ENCODE measurements at regions not wholly inside any gene's neighbourhood (a gene's known extent, or its start where the extent isn't known, plus 50 kb on each side); places are given as distances from the start of the nearest gene placed in this dataset.

DNA sequence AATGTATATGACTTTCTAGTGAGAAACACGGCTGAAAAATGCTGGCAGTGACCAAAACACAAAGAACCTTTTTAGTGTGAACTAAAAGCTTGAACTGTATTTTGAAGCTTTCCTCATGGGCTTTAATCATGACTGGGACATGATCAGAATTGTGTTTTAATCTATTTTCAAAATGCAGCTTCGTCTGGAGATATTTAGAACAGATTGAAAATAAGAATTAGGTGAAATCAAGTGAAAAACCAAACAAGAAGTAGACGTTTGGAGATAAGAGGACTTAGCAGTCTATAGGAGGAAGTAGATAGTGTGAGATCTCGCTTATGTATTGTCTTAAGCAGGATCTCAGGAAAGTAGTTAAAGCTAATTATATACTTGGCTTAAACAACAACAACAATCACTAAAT, 865.4 kb upstream of the MBL2 start:
- H3K18ac ChIP-seq (ENCODE audit: insufficient read length, low read depth, low read length) = no peak overlapping the region
- no peaks in the 10 kb centered on the region for H3K9me3 ChIP-seq (ENCODE audit: control insufficient read depth, low read depth, low read length)
- Mint-ChIP-seq H3K9me3 (peaks cover 0 to 4% of the 10 kb centered on the region in 2 experiments; a peak in 2 of 5 replicates), H3K36me3 (ENCODE audit: insufficient read depth in 1 of 3, low read depth in 3 of 3) (peaks cover 0 to 2% (median 0%) of the 10 kb centered on the region in 3 experiments; a peak in 2 of 7 replicates), H3K4me3 (no peak overlapping the region), H3K27ac (no peak overlapping the region), H3K27me3 (ENCODE audit: low read depth) (no peaks in the 10 kb centered on the region), H3K4me1 (peaks cover 8 to 11% of the 10 kb centered on the region in 2 experiments)
- no peak overlapping the region for H2BK12ac ChIP-seq (ENCODE audit: insufficient read length, low read depth, low read length)
- TF ChIP-seq, protein P1, sequence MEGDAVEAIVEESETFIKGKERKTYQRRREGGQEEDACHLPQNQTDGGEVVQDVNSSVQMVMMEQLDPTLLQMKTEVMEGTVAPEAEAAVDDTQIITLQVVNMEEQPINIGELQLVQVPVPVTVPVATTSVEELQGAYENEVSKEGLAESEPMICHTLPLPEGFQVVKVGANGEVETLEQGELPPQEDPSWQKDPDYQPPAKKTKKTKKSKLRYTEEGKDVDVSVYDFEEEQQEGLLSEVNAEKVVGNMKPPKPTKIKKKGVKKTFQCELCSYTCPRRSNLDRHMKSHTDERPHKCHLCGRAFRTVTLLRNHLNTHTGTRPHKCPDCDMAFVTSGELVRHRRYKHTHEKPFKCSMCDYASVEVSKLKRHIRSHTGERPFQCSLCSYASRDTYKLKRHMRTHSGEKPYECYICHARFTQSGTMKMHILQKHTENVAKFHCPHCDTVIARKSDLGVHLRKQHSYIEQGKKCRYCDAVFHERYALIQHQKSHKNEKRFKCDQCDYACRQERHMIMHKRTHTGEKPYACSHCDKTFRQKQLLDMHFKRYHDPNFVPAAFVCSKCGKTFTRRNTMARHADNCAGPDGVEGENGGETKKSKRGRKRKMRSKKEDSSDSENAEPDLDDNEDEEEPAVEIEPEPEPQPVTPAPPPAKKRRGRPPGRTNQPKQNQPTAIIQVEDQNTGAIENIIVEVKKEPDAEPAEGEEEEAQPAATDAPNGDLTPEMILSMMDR (conservative IDR thresholded peaks at IDR 0.05) = no peak
- no peak overlapping the region for H2BK5ac ChIP-seq (ENCODE audit: insufficient read length, low read length)
- H3K4ac ChIP-seq (ENCODE audit: low read depth, low read length) = no peak overlapping the region
- no CpG with 5 or more reads among the region's 4 CpGs for WGBS (ENCODE audit: extremely low coverage, insufficient read length, low lambda C conversion rate)
- H3K4me2 ChIP-seq (ENCODE audit: insufficient read depth, insufficient read length, low read length) = no peak overlapping the region
- H3K79me2 ChIP-seq (ENCODE audit: insufficient read depth, low read length) = no peaks in the 10 kb centered on the region
- no peak overlapping the region for H3K14ac ChIP-seq (ENCODE audit: insufficient read depth, low read length)
- no peaks in the 10 kb centered on the region for H3K4me1 ChIP-seq (ENCODE audit: insufficient read depth, low read length)
- no peak overlapping the region for H2AK5ac ChIP-seq (ENCODE audit: insufficient read length, low read length)
- no peak overlapping the region for H2BK15ac ChIP-seq (ENCODE audit: low read depth, low read length)
- DNase-seq = no peak
- no peaks in the 10 kb centered on the region for H3K79me1 ChIP-seq (ENCODE audit: insufficient read depth, low read depth, low read length, poor library complexity, severe bottlenecking)
- no peak overlapping the region for H2BK20ac ChIP-seq (ENCODE audit: low read depth, low read length, poor library complexity, severe bottlenecking)
- H2AFZ ChIP-seq (ENCODE audit: low read length) = no peak overlapping the region
- no peak overlapping the region for H3K27ac ChIP-seq (ENCODE audit: insufficient read length, low read depth, low read length)
- H4K8ac ChIP-seq (replicated peaks; ENCODE audit: insufficient read length, low read depth, low read length) = no peak overlapping the region
- H3K23me2 ChIP-seq (ENCODE audit: insufficient read length, low read depth, low read length, poor library complexity, severe bottlenecking) = no peaks in the 10 kb centered on the region
- no peaks in the 10 kb centered on the region for H3K27me3 ChIP-seq (ENCODE audit: insufficient read depth, low read length)
- no peak overlapping the region for H3K56ac ChIP-seq (ENCODE audit: insufficient read length, low read depth, low read length)
- no peak overlapping the region for H4K91ac ChIP-seq (ENCODE audit: insufficient read length, low read depth, low read length)
- no peak overlapping the region for H3K23ac ChIP-seq (ENCODE audit: insufficient read length, low read depth, low read length)
- H2BK120ac ChIP-seq (ENCODE audit: low read depth, low read length, poor library complexity, severe bottlenecking) = no peak overlapping the region
- H4K5ac ChIP-seq (ENCODE audit: insufficient read length, low read depth, low read length) = no peak overlapping the region
- H3K9ac ChIP-seq (ENCODE audit: extremely low read depth, insufficient read length, low read length) = no peak overlapping the region
- no peak overlapping the region for H3T11ph ChIP-seq (ENCODE audit: low read length)
- no peaks in the 10 kb centered on the region for H4K20me1 ChIP-seq (ENCODE audit: control insufficient read depth, insufficient read depth, insufficient read length)
